Peyer's patch (tissue), 4 donors: ENCODE measurements at regions not wholly inside any gene's neighbourhood (a gene's known extent, or its start where the extent isn't known, plus 50 kb on each side); places are given as distances from the start of the nearest gene placed in this dataset.

Experiments used
- DNase-seq, 3 donors: peaks; one replicate each; pipeline ENCODE4 v3.0.0-alpha.2; 2017 to 2019
- H3K27ac ChIP-seq, 4 donors: fragments of 200-600 bp; sonication (generic); one replicate each; pipeline ENCODE4 v1.5.1; 2016 to 2019
- H3K27me3 ChIP-seq, 2 donors: fragments of 200-600 bp; sonication (generic); one replicate each; pipeline ENCODE4 v1.5.1; 2019
- H3K36me3 ChIP-seq, 3 donors: fragments of 200-600 bp; sonication (generic); one replicate each; pipeline ENCODE4 v1.5.1; 2016 to 2019
- H3K4me1 ChIP-seq, 4 donors: fragments of 200-600 bp; sonication (generic); one replicate each; pipeline ENCODE4 v1.5.1; 2016 to 2019
- H3K4me3 ChIP-seq, 4 donors: fragments of 200-600 bp; sonication (generic); 1 replicate in 3 of 4; 2 replicates in 1 of 4; pipeline ENCODE4 v1.5.1; 2016 to 2019; ENCODE audit warnings: mild to moderate bottlenecking in 1 of 4
- H3K9me3 ChIP-seq, 4 donors: fragments of 200-600 bp; sonication (generic); one replicate each; pipeline ENCODE4 v1.5.1; 2016 to 2019; ENCODE audit warnings: mild to moderate bottlenecking in 1 of 4
- CTCF ChIP-seq, 6 experiments: fragments of 450-650 bp in 4 of 6; fragments of 200-600 bp in 2 of 6; sonication (generic) in 1 of 6; IDR thresholded peaks; one replicate each; pipeline ENCODE4 v1.5.1; 2017 to 2019; ENCODE audit warnings: antibody characterized with exemption in 6 of 6, mild to moderate bottlenecking in 3 of 6, moderate library complexity in 1 of 6
- POLR2A ChIP-seq, 2 donors: fragments of 450-650 bp; IDR thresholded peaks; one replicate each; pipeline ENCODE4 v1.5.1; 2017; ENCODE audit warnings: antibody characterized with exemption in 2 of 2, mild to moderate bottlenecking in 2 of 2, moderate library complexity in 2 of 2

- DNase-seq, result no peak
- no peaks in the 10 kb centered on the region for H3K9me3 ChIP-seq
- no peaks in the 10 kb centered on the region for H3K4me1 ChIP-seq
- H3K4me3 ChIP-seq, result no peak overlapping the region
- TF ChIP-seq CTCF (IDR thresholded peaks at IDR 0.05) (no peak), POLR2A (IDR thresholded peaks at IDR 0.05) (no peak)
- H3K36me3 ChIP-seq, result no peaks in the 10 kb centered on the region
- H3K27ac ChIP-seq, result no peak overlapping the region
- no peaks in the 10 kb centered on the region for H3K27me3 ChIP-seq
These were observed 157.2 kb upstream of the EMCN start for GRCh38 chr4:100674976-100675375.

- no peak overlapping the region for H3K4me3 ChIP-seq
- H3K27ac ChIP-seq, result no peak overlapping the region
- no peaks in the 10 kb centered on the region for H3K4me1 ChIP-seq
- H3K36me3 ChIP-seq, result no peaks in the 10 kb centered on the region
- H3K27me3 ChIP-seq, result no peaks in the 10 kb centered on the region
- no peak for TF ChIP-seq POLR2A (IDR thresholded peaks at IDR 0.05)
- TF ChIP-seq CTCF (IDR thresholded peaks at IDR 0.05), result no peak
- DNase-seq, result no peak
- no peaks in the 10 kb centered on the region for H3K9me3 ChIP-seq
These were observed 139.4 kb upstream of the EMCN start for GRCh38 chr4:100657187-100657586.

- no peak overlapping the region for H3K27ac ChIP-seq
- H3K27me3 ChIP-seq, result no peaks in the 10 kb centered on the region
- H3K4me1 ChIP-seq, result no peaks in the 10 kb centered on the region
- no peaks in the 10 kb centered on the region for H3K36me3 ChIP-seq
- no peaks in the 10 kb centered on the region for H3K9me3 ChIP-seq
- H3K4me3 ChIP-seq, result no peak overlapping the region
- TF ChIP-seq POLR2A (IDR thresholded peaks at IDR 0.05), result no peak
- TF ChIP-seq CTCF (IDR thresholded peaks at IDR 0.05), result no peak
- no peak for DNase-seq
These were observed 133.8 kb upstream of the EMCN start for GRCh38 chr4:100651499-100652175.

- Histone ChIP-seq H3K36me3 (no peaks in the 10 kb centered on the region), H3K9me3 (no peaks in the 10 kb centered on the region), H3K4me1 (no peaks in the 10 kb centered on the region), H3K27ac (no peak overlapping the region), H3K4me3 (no peak overlapping the region), H3K27me3 (no peaks in the 10 kb centered on the region)
- no peak for TF ChIP-seq CTCF (IDR thresholded peaks at IDR 0.05)
- TF ChIP-seq POLR2A (IDR thresholded peaks at IDR 0.05), result no peak
- no peak for DNase-seq
These were observed 131.6 kb upstream of the EMCN start for GRCh38 chr4:100649417-100649816.

GRCh38 chr4:100644150-100644549 is 126.3 kb upstream of the EMCN start:
- Histone ChIP-seq H3K4me1 (no peaks in the 10 kb centered on the region), H3K27ac (no peak overlapping the region), H3K4me3 (no peak overlapping the region), H3K9me3 (no peaks in the 10 kb centered on the region), H3K36me3 (no peaks in the 10 kb centered on the region), H3K27me3 (no peaks in the 10 kb centered on the region)
- no peak for TF ChIP-seq CTCF (IDR thresholded peaks at IDR 0.05)
- TF ChIP-seq POLR2A (IDR thresholded peaks at IDR 0.05), result no peak
- no peak for DNase-seq

GRCh38 chr4:100641336-100641735 is 123.5 kb upstream of the EMCN start:
- no peaks in the 10 kb centered on the region for H3K9me3 ChIP-seq
- H3K27ac ChIP-seq, result no peak overlapping the region
- no peaks in the 10 kb centered on the region for H3K4me1 ChIP-seq
- DNase-seq, result no peak
- no peaks in the 10 kb centered on the region for H3K27me3 ChIP-seq
- TF ChIP-seq CTCF (IDR thresholded peaks at IDR 0.05), result no peak
- no peak for TF ChIP-seq POLR2A (IDR thresholded peaks at IDR 0.05)
- no peaks in the 10 kb centered on the region for H3K36me3 ChIP-seq
- no peak overlapping the region for H3K4me3 ChIP-seq
